ENCODE measurements at regions not wholly inside any gene's neighbourhood (a gene's known extent, or its start where the extent isn't known, plus 50 kb on each side); places are given as distances from the start of the nearest gene placed in this dataset.

DNA sequence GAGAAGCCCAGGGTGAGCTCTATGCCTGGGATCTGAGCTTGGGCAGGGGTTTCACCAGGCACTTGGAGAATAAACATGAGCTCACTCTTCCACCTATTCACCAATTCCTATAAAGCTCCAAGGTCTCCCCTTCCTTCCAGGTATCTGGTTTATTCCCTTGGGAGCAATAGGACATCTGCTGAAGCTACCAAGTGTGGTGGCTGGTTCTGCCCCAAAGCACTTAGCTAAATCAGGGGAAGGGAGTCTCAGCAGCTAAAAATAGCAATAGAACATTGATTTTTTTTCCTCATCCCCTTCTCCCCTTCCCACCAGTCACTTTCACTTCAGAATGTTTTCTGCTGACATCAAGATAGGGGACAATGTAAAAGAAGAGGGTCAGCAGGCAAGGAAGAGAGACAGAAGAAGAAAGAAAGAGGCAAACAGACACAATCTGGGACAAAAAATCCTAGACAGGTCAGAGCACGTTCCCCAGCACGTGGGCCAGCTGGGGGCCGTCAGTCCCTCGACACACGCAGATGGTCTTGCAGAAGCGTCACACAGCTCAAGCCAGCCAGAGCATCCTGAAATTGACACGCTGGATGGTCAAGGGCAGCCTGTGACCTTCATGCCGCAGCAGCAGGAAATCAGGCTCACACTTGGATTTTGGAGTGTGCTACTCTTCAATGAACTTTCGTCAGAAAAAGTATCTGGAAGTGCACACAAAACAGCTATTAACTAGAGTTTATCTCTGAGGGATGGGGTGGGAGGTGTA lies 176.0 kb downstream of the ZNF608 start:
- Mint-ChIP-seq H3K27ac (no peak overlapping the region), H3K27me3 (ENCODE audit: low read depth in 3 of 3) (peaks cover 0 to 4% (median 1%) of the 10 kb centered on the region in 3 donors), H3K9me3 (peaks cover 0 to 3% (median 0%) of the 10 kb centered on the region in 7 donors), H3K36me3 (no peaks in the 10 kb centered on the region), H3K4me3 (no peak overlapping the region), H3K4me1 (no peaks in the 10 kb centered on the region)
- Histone ChIP-seq H3K9me3 (replicated peaks in 1 of 2; ENCODE audit: control insufficient read depth in 1 of 2, insufficient read depth in 1 of 2, low read length in 2 of 2) (no peaks in the 10 kb centered on the region), H3K27me3 (ENCODE audit: control insufficient read depth in 2 of 2, insufficient read depth in 2 of 2, low read length in 2 of 2) (no peaks in the 10 kb centered on the region), H3K79me2 (ENCODE audit: insufficient read depth, low read length) (no peaks in the 10 kb centered on the region), H3K27ac (ENCODE audit: low read depth in 1 of 2, low read length in 2 of 2) (no peak overlapping the region), H3K4me3 (replicated peaks in 1 of 3; ENCODE audit: low read depth in 2 of 3, low read length in 3 of 3) (no peak overlapping the region), H3K4me2 (replicated peaks; ENCODE audit: extremely low read depth, low read length, poor library complexity, severe bottlenecking) (no peak overlapping the region), H3K36me3 (replicated peaks in 1 of 2; ENCODE audit: control insufficient read depth in 1 of 2, insufficient read depth in 2 of 2, low read length in 2 of 2) (no peaks in the 10 kb centered on the region), H3K4me1 (ENCODE audit: control insufficient read depth in 1 of 2, insufficient read depth in 2 of 2, low read length in 2 of 2) (no peaks in the 10 kb centered on the region), H4K20me1 (ENCODE audit: insufficient read depth, low read length) (no peaks in the 10 kb centered on the region), H3K9ac (ENCODE audit: insufficient read depth, low read length, poor library complexity, severe bottlenecking) (no peak overlapping the region), H2AFZ (ENCODE audit: insufficient read depth, low read depth, low read length, poor library complexity, severe bottlenecking) (no peak overlapping the region)
- TF ChIP-seq, protein P1, sequence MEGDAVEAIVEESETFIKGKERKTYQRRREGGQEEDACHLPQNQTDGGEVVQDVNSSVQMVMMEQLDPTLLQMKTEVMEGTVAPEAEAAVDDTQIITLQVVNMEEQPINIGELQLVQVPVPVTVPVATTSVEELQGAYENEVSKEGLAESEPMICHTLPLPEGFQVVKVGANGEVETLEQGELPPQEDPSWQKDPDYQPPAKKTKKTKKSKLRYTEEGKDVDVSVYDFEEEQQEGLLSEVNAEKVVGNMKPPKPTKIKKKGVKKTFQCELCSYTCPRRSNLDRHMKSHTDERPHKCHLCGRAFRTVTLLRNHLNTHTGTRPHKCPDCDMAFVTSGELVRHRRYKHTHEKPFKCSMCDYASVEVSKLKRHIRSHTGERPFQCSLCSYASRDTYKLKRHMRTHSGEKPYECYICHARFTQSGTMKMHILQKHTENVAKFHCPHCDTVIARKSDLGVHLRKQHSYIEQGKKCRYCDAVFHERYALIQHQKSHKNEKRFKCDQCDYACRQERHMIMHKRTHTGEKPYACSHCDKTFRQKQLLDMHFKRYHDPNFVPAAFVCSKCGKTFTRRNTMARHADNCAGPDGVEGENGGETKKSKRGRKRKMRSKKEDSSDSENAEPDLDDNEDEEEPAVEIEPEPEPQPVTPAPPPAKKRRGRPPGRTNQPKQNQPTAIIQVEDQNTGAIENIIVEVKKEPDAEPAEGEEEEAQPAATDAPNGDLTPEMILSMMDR (IDR thresholded peaks at IDR 0.05): no peak
- no peak for DNase-seq
- WGBS (ENCODE audit: insufficient coverage): 97% methylated on average over 8 of the region's 9 CpGs
- intact Hi-C loops (cut with micrococcal nuclease): no loop called here

DNA sequence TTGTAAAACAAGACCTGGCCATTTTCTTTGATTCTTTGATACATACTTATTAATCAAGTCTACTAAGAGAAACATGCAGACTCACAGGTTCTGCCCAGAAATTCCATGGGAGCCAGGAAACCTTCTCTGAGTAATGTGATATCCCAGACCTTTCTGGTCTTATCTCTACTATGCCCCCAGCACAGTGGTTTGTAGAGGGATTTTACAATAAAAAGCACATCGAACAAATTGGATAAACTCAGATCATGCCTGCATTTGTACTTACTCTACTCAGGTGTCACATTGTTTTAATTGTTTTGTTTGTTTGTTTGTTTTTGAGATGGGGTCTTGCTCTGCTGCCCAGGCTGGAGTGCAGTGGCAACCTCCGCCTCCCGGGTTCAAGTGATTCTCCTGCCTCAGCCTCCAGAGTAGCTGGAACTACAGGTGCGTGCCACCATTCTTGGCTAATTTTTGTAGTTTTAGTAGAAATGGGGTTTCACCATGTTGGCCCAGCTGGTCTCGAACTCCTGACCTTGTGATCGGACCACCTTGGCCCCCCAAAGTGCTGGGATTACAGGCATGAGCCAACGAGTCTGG lies 179.5 kb downstream of the ZNF608 start:
- 83% methylated on average over 4 of the region's 7 CpGs for WGBS (ENCODE audit: insufficient coverage)

More for the DNA sequence above, 179.5 kb downstream of the ZNF608 start:
- H3K27me3 Mint-ChIP-seq (ENCODE audit: low read depth in 3 of 3): peaks cover 0 to 4% (median 1%) of the 10 kb centered on the region in 3 donors
- no peaks in the 10 kb centered on the region for H4K20me1 ChIP-seq (ENCODE audit: insufficient read depth, low read length)
- H3K36me3 Mint-ChIP-seq: no peaks in the 10 kb centered on the region
- DNase-seq: no peak
- TF ChIP-seq, protein P1 (IDR thresholded peaks at IDR 0.05): no peak
- no peak overlapping the region for H3K27ac Mint-ChIP-seq
- no peaks in the 10 kb centered on the region for H3K9me3 ChIP-seq (replicated peaks in 1 of 2; ENCODE audit: control insufficient read depth in 1 of 2, insufficient read depth in 1 of 2, low read length in 2 of 2)
- H3K27me3 ChIP-seq (ENCODE audit: control insufficient read depth in 2 of 2, insufficient read depth in 2 of 2, low read length in 2 of 2): no peaks in the 10 kb centered on the region
- H3K4me3 Mint-ChIP-seq: no peak overlapping the region
- H3K4me1 ChIP-seq (ENCODE audit: control insufficient read depth in 1 of 2, insufficient read depth in 2 of 2, low read length in 2 of 2): no peaks in the 10 kb centered on the region
- no peaks in the 10 kb centered on the region for H3K79me2 ChIP-seq (ENCODE audit: insufficient read depth, low read length)
- H3K9me3 Mint-ChIP-seq: peaks cover 0 to 3% (median 0%) of the 10 kb centered on the region in 7 donors
- no peak overlapping the region for H3K4me3 ChIP-seq (replicated peaks in 1 of 3; ENCODE audit: low read depth in 2 of 3, low read length in 3 of 3)
- H3K4me2 ChIP-seq (replicated peaks; ENCODE audit: extremely low read depth, low read length, poor library complexity, severe bottlenecking): no peak overlapping the region
- no peak overlapping the region for H2AFZ ChIP-seq (ENCODE audit: insufficient read depth, low read depth, low read length, poor library complexity, severe bottlenecking)
- H3K36me3 ChIP-seq (replicated peaks in 1 of 2; ENCODE audit: control insufficient read depth in 1 of 2, insufficient read depth in 2 of 2, low read length in 2 of 2): no peaks in the 10 kb centered on the region
- no peaks in the 10 kb centered on the region for H3K4me1 Mint-ChIP-seq
- no peak overlapping the region for H3K9ac ChIP-seq (ENCODE audit: insufficient read depth, low read length, poor library complexity, severe bottlenecking)
- intact Hi-C loops (cut with micrococcal nuclease): no loop called here
- H3K27ac ChIP-seq (ENCODE audit: low read depth in 1 of 2, low read length in 2 of 2): no peak overlapping the region

Data from CD14-positive monocyte (primary cell).